ENCODE measurements at regions not wholly inside any gene's neighbourhood (a gene's known extent, or its start where the extent isn't known, plus 50 kb on each side); places are given as distances from the start of the nearest gene placed in this dataset.

GRCh38 chr22:48490500-48491411 is 1336.9 kb downstream of the BRD1 start:
- no peak for TF ChIP-seq POLR2A (IDR thresholded peaks at IDR 0.05; ENCODE audit: extremely low read depth, insufficient read length)
- no peak for TF ChIP-seq MYC (IDR thresholded peaks at IDR 0.05; ENCODE audit: low read depth, low read length)
- TF ChIP-seq MAX (IDR thresholded peaks at IDR 0.05; ENCODE audit: low read depth, low read length) = no peak
- no peak for TF ChIP-seq CTCF (IDR thresholded peaks at IDR 0.05; ENCODE audit: low read depth, low read length)
- DNase-seq (ENCODE audit: low read depth) = no peak
- no peak overlapping the region for H3K4me3 ChIP-seq (ENCODE audit: low read depth, low read length)

- TF ChIP-seq MYC (IDR thresholded peaks at IDR 0.05; ENCODE audit: low read depth, low read length) (no peak), CTCF (IDR thresholded peaks at IDR 0.05; ENCODE audit: low read depth, low read length) (no peak), MAX (IDR thresholded peaks at IDR 0.05; ENCODE audit: low read depth, low read length) (no peak), POLR2A (IDR thresholded peaks at IDR 0.05; ENCODE audit: extremely low read depth, insufficient read length) (no peak)
- no peak overlapping the region for H3K4me3 ChIP-seq (ENCODE audit: low read depth, low read length)
- DNase-seq (ENCODE audit: low read depth) = no peak
Measured at GRCh38 chr22:48489551-48490499, 1337.8 kb downstream of the BRD1 start.

- H3K4me3 ChIP-seq (ENCODE audit: low read depth, low read length) = no peak overlapping the region
- TF ChIP-seq MAX (IDR thresholded peaks at IDR 0.05; ENCODE audit: low read depth, low read length) = no peak
- no peak for TF ChIP-seq CTCF (IDR thresholded peaks at IDR 0.05; ENCODE audit: low read depth, low read length)
- TF ChIP-seq POLR2A (IDR thresholded peaks at IDR 0.05; ENCODE audit: extremely low read depth, insufficient read length) = no peak
- TF ChIP-seq MYC (IDR thresholded peaks at IDR 0.05; ENCODE audit: low read depth, low read length) = no peak
- DNase-seq (ENCODE audit: low read depth) = no peak
Measured at GRCh38 chr22:48488611-48489511, 1338.8 kb downstream of the BRD1 start.

- DNase-seq (ENCODE audit: low read depth) = no peak
- no peak overlapping the region for H3K4me3 ChIP-seq (ENCODE audit: low read depth, low read length)
Measured at GRCh38 chr22:48488149-48488551, 1339.5 kb downstream of the BRD1 start.

More at GRCh38 chr22:48488149-48488551, 1339.5 kb downstream of the BRD1 start:
- TF ChIP-seq CTCF (IDR thresholded peaks at IDR 0.05; ENCODE audit: low read depth, low read length) (no peak), POLR2A (IDR thresholded peaks at IDR 0.05; ENCODE audit: extremely low read depth, insufficient read length) (no peak), MAX (IDR thresholded peaks at IDR 0.05; ENCODE audit: low read depth, low read length) (no peak), MYC (IDR thresholded peaks at IDR 0.05; ENCODE audit: low read depth, low read length) (no peak)

Data from NB4 (cell line).